AG09319 (cell line): ENCODE measurements at regions not wholly inside any gene's neighbourhood (a gene's known extent, or its start where the extent isn't known, plus 50 kb on each side); places are given as distances from the start of the nearest gene placed in this dataset.

Experiments used
- DNase-seq: peaks from one replicate; pipeline ENCODE4 v3.0.0-alpha.2; 2010; ENCODE audit warnings: low read depth; ENCODE audit errors: extremely low read depth
- CTCF ChIP-seq: IDR thresholded peaks from 2 replicates; pipeline ENCODE4 v1.5.1; 2011; ENCODE audit warnings: low read depth, mild to moderate bottlenecking, inconsistent platforms, low read length, moderate library complexity

- DNase-seq = no peak
- TF ChIP-seq CTCF = no peak
Observed at GRCh38 chr15:72873379-72874233, 90.0 kb upstream of the ADPGK start.

DNA sequence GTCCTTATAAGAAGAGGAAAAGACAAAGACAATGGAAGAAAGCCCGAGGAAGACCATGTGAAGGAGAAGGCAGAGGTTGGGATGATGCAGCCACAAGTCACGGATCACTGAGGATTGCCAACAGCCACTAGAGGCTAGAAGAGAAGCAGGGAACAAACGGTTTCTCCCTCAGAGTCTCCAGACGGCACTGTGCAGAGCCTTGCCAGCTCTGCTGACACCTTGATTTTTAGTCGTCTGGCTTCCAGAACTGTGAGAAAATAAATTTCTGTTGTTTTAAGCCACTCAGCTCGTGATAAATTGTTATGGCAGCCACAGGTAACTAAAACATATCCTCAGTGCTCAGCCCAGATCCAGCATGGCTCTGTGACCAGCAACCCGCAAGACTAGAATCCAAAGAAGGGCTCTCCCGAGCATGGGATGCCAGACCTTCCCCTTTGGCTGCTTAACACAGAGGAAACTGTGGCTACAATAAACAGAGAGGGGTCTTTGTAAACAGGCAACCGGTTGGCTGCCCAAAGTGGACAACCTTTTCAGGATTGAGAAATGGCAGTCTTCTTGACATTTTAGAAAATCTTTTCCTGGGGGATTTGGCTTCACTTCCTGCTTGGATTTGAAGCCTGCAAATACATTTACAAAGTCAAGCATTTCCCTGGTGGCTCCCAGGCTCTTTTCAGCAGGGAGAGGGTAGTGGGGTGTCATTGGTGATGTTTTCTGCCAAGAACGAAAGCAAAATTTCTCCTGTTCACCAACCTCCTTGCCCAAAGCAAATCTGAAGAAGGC, 88.7 kb upstream of the ADPGK start:
- no peak for DNase-seq
- no peak for TF ChIP-seq CTCF

- no peak for TF ChIP-seq CTCF
- no peak for DNase-seq
Observed at GRCh38 chr15:72866866-72867616, 83.5 kb upstream of the ADPGK start.

DNA sequence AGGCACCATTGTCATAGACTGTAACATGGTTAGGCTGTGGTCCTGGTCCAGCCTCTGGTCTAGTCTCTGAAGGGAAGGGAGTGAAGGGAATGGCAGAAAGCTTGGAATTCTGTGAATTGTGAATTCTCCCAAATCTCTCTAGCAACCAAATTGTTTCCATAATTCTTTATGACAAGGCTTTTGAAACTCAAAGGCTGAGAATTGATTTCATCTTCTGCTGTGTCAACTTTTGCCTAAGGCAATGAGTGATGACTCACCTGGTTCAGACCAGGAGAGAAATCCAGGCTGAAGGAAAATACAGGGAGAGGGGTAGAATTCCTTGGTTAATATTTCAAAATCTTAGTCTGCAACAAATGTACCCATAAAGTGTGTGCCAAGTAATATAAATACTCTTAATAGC, 82.6 kb upstream of the ADPGK start:
- no peak for TF ChIP-seq CTCF
- DNase-seq = no peak

GRCh38 chr15:72865486-72865885, 81.9 kb upstream of the ADPGK start:
- DNase-seq = no peak
- no peak for TF ChIP-seq CTCF

DNA sequence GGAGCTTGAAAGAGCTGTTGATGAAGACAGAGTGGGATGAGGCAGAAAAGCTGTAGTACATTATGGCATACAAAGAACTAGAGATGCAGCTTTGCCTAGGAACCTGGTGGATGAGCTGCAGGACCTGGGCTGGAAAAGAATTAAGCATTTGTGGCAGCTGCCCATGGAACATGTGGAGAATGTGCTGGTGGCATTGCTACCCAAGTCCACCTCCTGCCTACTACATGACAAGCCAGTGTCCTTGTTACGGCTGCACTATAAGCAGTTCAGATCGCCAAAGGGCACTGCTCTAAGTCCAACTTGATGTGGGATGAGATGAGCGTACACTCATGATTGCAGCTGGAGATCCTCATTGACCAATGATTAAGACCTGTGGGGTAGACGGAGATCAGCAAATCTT, 81.1 kb upstream of the ADPGK start:
- no peak for DNase-seq
- TF ChIP-seq CTCF = no peak
